HEK293 (cell line): ENCODE measurements at regions not wholly inside any gene's neighbourhood (a gene's known extent, or its start where the extent isn't known, plus 50 kb on each side); places are given as distances from the start of the nearest gene placed in this dataset.

Source experiments
- CTCF ChIA-PET: fragments of 350-600 bp; formaldehyde crosslinking; extraction: SDS; loops from one replicate; lab custom pipeline; 2021; ENCODE audit warnings: antibody characterized with exemption; lab: Yijun Ruan, JAX
- POLR2A ChIA-PET: fragments of 300-600 bp; formaldehyde crosslinking; extraction: SDS; loops from one replicate; lab custom pipeline; 2020; ENCODE audit warnings: antibody characterized with exemption, inconsistent platforms; lab: Yijun Ruan, JAX
- H3K27ac ChIP-seq: fragments of 200-500 bp; sonication (Bioruptor generic); 2 replicates; pipeline ENCODE4 v1.5.1; 2014; ENCODE audit warnings: low read depth, low read length, control low read depth, inconsistent platforms; ENCODE audit errors: extremely low read depth
- H3K36me3 ChIP-seq, 2 experiments: fragments of 200-500 bp in 1 of 2; sonication (Bioruptor generic) in 1 of 2; 1 replicate in 1 of 2; 2 replicates in 1 of 2; pipeline ENCODE4 v1.5.1; 2014 to 2017; ENCODE audit warnings: inconsistent platforms in 2 of 2, low read length in 2 of 2; ENCODE audit not compliant: control insufficient read depth in 2 of 2, insufficient read depth in 1 of 2
- H3K4me1 ChIP-seq: fragments of 200-500 bp; sonication (Bioruptor generic); 2 replicates; pipeline ENCODE4 v1.5.1; 2014; ENCODE audit warnings: mild to moderate bottlenecking, low read length, inconsistent platforms; ENCODE audit not compliant: control insufficient read depth, insufficient read depth
- H3K4me3 ChIP-seq: 2 replicates; pipeline ENCODE4 v1.5.1; 2011; ENCODE audit warnings: low read depth, mild to moderate bottlenecking, control low read depth, low read length, moderate library complexity
- H3K9me3 ChIP-seq: fragments of 200-500 bp; sonication (Bioruptor generic); 2 replicates; pipeline ENCODE4 v1.5.1; 2014; ENCODE audit warnings: low read depth, low read length, inconsistent platforms; ENCODE audit not compliant: control insufficient read depth, insufficient read depth
- HOXA7 ChIP-seq: sonication (generic); formaldehyde crosslinking; IDR thresholded peaks from 2 replicates; pipeline ENCODE4 v1.8.1; 2022; ENCODE audit warnings: missing genetic modification reagents, borderline replicate concordance
- KLF1 ChIP-seq: fragments of 450-650 bp; formaldehyde crosslinking; IDR thresholded peaks from 2 replicates; pipeline ENCODE4 v1.5.1; 2016; ENCODE audit warnings: missing biosample characterization, missing genetic modification characterization
- KLF17 ChIP-seq: fragments of 450-650 bp; formaldehyde crosslinking; IDR thresholded peaks from 2 replicates; pipeline ENCODE4 v1.5.1; 2016; ENCODE audit warnings: missing biosample characterization, missing genetic modification characterization
- MZF1 ChIP-seq: fragments of 450-650 bp; formaldehyde crosslinking; IDR thresholded peaks from 2 replicates; pipeline ENCODE4 v1.5.1; 2017; ENCODE audit warnings: missing biosample characterization, missing genetic modification characterization, borderline replicate concordance
- PRDM1 ChIP-seq: fragments of 450-650 bp; formaldehyde crosslinking; IDR thresholded peaks from 2 replicates; pipeline ENCODE4; 2016; ENCODE audit warnings: missing biosample characterization, missing genetic modification characterization
- SP7 ChIP-seq: fragments of 450-650 bp; formaldehyde crosslinking; IDR thresholded peaks from 2 replicates; pipeline ENCODE4 v1.5.1; 2016; ENCODE audit warnings: missing biosample characterization, missing genetic modification characterization
- ZNF157 ChIP-seq: fragments of 450-650 bp; formaldehyde crosslinking; IDR thresholded peaks from 2 replicates; pipeline ENCODE4 v1.5.1; 2016; ENCODE audit warnings: missing biosample characterization, missing genetic modification characterization
- ZNF18 ChIP-seq: fragments of 450-650 bp; formaldehyde crosslinking; IDR thresholded peaks from 2 replicates; pipeline ENCODE4 v1.5.1; 2016; ENCODE audit warnings: missing biosample characterization, missing genetic modification characterization
- ZNF239 ChIP-seq: fragments of 450-650 bp; formaldehyde crosslinking; IDR thresholded peaks from 2 replicates; pipeline ENCODE4 v1.5.1; 2016; ENCODE audit warnings: missing biosample characterization, missing genetic modification characterization
- ZNF24 ChIP-seq: fragments of 450-650 bp; formaldehyde crosslinking; IDR thresholded peaks from 2 replicates; pipeline ENCODE4 v1.5.1; 2016; ENCODE audit warnings: missing biosample characterization, missing genetic modification characterization
- ZNF354C ChIP-seq: fragments of 450-650 bp; formaldehyde crosslinking; IDR thresholded peaks from 2 replicates; pipeline ENCODE4 v1.5.1; 2016; ENCODE audit warnings: missing biosample characterization, missing genetic modification characterization, low read depth, borderline replicate concordance
- ZNF394 ChIP-seq: fragments of 450-650 bp; formaldehyde crosslinking; IDR thresholded peaks from 2 replicates; pipeline ENCODE4 v1.5.1; 2016; ENCODE audit warnings: missing biosample characterization, missing genetic modification characterization, mild to moderate bottlenecking, moderate library complexity, borderline replicate concordance
- ZNF416 ChIP-seq: fragments of 450-650 bp; formaldehyde crosslinking; IDR thresholded peaks from 2 replicates; pipeline ENCODE4 v1.5.1; 2016; ENCODE audit warnings: missing biosample characterization, missing genetic modification characterization
- ZNF426 ChIP-seq: fragments of 450-650 bp; formaldehyde crosslinking; IDR thresholded peaks from 2 replicates; pipeline ENCODE4 v1.5.1; 2017; ENCODE audit warnings: missing biosample characterization, missing genetic modification characterization, mild to moderate bottlenecking, inconsistent platforms, moderate library complexity
- ZNF510 ChIP-seq: fragments of 450-650 bp; formaldehyde crosslinking; IDR thresholded peaks from 2 replicates; pipeline ENCODE4 v1.5.1; 2018; ENCODE audit warnings: mild to moderate bottlenecking, missing genetic modification characterization, missing biosample characterization; ENCODE audit not compliant: insufficient replicate concordance
- ZNF514 ChIP-seq: fragments of 450-650 bp; formaldehyde crosslinking; IDR thresholded peaks from 2 replicates; pipeline ENCODE4 v1.5.1; 2016; ENCODE audit warnings: missing biosample characterization, missing genetic modification characterization
- ZNF529 ChIP-seq: fragments of 450-650 bp; formaldehyde crosslinking; IDR thresholded peaks from 2 replicates; pipeline ENCODE4 v1.5.1; 2017; ENCODE audit warnings: missing genetic modification characterization, missing biosample characterization; ENCODE audit not compliant: insufficient replicate concordance
- ZNF549 ChIP-seq: fragments of 450-650 bp; IDR thresholded peaks from 2 replicates; pipeline ENCODE4 v1.5.1; 2018; ENCODE audit warnings: missing biosample characterization, missing genetic modification characterization, mild to moderate bottlenecking, inconsistent platforms, moderate library complexity
- ZNF585B ChIP-seq: fragments of 450-650 bp; formaldehyde crosslinking; IDR thresholded peaks from 2 replicates; pipeline ENCODE4 v1.5.1; 2016; ENCODE audit warnings: missing biosample characterization, missing genetic modification characterization
- ZNF707 ChIP-seq: fragments of 450-650 bp; formaldehyde crosslinking; IDR thresholded peaks from 2 replicates; pipeline ENCODE4 v1.5.1; 2016; ENCODE audit warnings: missing biosample characterization, missing genetic modification characterization
- ZNF792 ChIP-seq: fragments of 450-650 bp; formaldehyde crosslinking; IDR thresholded peaks from 2 replicates; pipeline ENCODE4 v1.5.1; 2016; ENCODE audit warnings: missing biosample characterization, missing genetic modification characterization
- TF ChIP-seq, protein P1 (sequence below): sonication (generic); formaldehyde crosslinking; IDR thresholded peaks from 2 replicates; pipeline ENCODE4 v1.8.1; 2022; ENCODE audit warnings: mild to moderate bottlenecking, moderate library complexity, missing genetic modification reagents
- TF ChIP-seq, protein P2 (sequence below): fragments of 450-650 bp; formaldehyde crosslinking; IDR thresholded peaks from 2 replicates; pipeline ENCODE4 v1.5.0; 2017; ENCODE audit warnings: missing biosample characterization, missing genetic modification characterization, borderline replicate concordance
- TF ChIP-seq, protein P3 (sequence below): fragments of 450-650 bp; formaldehyde crosslinking; IDR thresholded peaks from 2 replicates; pipeline ENCODE4 v1.5.1; 2017; ENCODE audit warnings: missing biosample characterization, missing genetic modification characterization
- TF ChIP-seq, protein P4 (sequence below): fragments of 450-650 bp; formaldehyde crosslinking; IDR thresholded peaks from 2 replicates; pipeline ENCODE4 v1.5.1; 2017; ENCODE audit warnings: missing biosample characterization, missing genetic modification characterization

GRCh38 chr4:79073471-79073870, 134.2 kb upstream of the PAQR3 start (continued):
- TF ChIP-seq ZNF157 = no peak
- TF ChIP-seq ZNF239 (tag by site-specific recombination) = no peak
- TF ChIP-seq, protein P1, sequence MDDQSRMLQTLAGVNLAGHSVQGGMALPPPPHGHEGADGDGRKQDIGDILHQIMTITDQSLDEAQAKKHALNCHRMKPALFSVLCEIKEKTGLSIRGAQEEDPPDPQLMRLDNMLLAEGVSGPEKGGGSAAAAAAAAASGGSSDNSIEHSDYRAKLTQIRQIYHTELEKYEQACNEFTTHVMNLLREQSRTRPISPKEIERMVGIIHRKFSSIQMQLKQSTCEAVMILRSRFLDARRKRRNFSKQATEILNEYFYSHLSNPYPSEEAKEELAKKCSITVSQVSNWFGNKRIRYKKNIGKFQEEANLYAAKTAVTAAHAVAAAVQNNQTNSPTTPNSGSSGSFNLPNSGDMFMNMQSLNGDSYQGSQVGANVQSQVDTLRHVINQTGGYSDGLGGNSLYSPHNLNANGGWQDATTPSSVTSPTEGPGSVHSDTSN (CRISPR knock-in tag) = no peak
- TF ChIP-seq SP7 = no peak
- TF ChIP-seq ZNF426 = no peak
- TF ChIP-seq ZNF354C (tag by site-specific recombination) = no peak
- TF ChIP-seq ZNF549 (tag by site-specific recombination) = no peak
- TF ChIP-seq, all 188 proteins: peak for 0

GRCh38 chr4:79065262-79065661, 126.0 kb upstream of the PAQR3 start:
- Histone ChIP-seq H3K4me1 (no peaks in the 10 kb centered on the region), H3K4me3 (no peak overlapping the region), H3K36me3 (no peaks in the 10 kb centered on the region), H3K9me3 (no peaks in the 10 kb centered on the region), H3K27ac (no peak overlapping the region)
- CTCF ChIA-PET = no interaction called here
- POLR2A ChIA-PET = no interaction called here
- TF ChIP-seq KLF1 (no peak), ZNF18 (tag by site-specific recombination) (no peak), ZNF514 (tag by site-specific recombination) (no peak), ZNF24 (tag by site-specific recombination) (no peak), ZNF416 (no peak), KLF17 (tag by site-specific recombination) (no peak), MZF1 (tag by site-specific recombination) (no peak), ZNF510 (tag by site-specific recombination) (no peak), ZNF792 (tag by site-specific recombination) (no peak), HOXA7 (no peak), ZNF585B (tag by site-specific recombination) (no peak), ZNF707 (tag by site-specific recombination) (no peak), PRDM1 (tag by site-specific recombination) (no peak), ZNF426 (no peak), ZNF529 (tag by site-specific recombination) (no peak), ZNF394 (no peak)
- TF ChIP-seq, protein P2, sequence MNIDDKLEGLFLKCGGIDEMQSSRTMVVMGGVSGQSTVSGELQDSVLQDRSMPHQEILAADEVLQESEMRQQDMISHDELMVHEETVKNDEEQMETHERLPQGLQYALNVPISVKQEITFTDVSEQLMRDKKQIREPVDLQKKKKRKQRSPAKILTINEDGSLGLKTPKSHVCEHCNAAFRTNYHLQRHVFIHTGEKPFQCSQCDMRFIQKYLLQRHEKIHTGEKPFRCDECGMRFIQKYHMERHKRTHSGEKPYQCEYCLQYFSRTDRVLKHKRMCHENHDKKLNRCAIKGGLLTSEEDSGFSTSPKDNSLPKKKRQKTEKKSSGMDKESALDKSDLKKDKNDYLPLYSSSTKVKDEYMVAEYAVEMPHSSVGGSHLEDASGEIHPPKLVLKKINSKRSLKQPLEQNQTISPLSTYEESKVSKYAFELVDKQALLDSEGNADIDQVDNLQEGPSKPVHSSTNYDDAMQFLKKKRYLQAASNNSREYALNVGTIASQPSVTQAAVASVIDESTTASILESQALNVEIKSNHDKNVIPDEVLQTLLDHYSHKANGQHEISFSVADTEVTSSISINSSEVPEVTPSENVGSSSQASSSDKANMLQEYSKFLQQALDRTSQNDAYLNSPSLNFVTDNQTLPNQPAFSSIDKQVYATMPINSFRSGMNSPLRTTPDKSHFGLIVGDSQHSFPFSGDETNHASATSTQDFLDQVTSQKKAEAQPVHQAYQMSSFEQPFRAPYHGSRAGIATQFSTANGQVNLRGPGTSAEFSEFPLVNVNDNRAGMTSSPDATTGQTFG (tag by site-specific recombination) = no peak
- TF ChIP-seq, protein P3, sequence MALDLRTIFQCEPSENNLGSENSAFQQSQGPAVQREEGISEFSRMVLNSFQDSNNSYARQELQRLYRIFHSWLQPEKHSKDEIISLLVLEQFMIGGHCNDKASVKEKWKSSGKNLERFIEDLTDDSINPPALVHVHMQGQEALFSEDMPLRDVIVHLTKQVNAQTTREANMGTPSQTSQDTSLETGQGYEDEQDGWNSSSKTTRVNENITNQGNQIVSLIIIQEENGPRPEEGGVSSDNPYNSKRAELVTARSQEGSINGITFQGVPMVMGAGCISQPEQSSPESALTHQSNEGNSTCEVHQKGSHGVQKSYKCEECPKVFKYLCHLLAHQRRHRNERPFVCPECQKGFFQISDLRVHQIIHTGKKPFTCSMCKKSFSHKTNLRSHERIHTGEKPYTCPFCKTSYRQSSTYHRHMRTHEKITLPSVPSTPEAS (tag by site-specific recombination) = no peak
- TF ChIP-seq, protein P4, sequence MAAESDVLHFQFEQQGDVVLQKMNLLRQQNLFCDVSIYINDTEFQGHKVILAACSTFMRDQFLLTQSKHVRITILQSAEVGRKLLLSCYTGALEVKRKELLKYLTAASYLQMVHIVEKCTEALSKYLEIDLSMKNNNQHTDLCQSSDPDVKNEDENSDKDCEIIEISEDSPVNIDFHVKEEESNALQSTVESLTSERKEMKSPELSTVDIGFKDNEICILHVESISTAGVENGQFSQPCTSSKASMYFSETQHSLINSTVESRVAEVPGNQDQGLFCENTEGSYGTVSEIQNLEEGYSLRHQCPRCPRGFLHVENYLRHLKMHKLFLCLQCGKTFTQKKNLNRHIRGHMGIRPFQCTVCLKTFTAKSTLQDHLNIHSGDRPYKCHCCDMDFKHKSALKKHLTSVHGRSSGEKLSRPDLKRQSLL (tag by site-specific recombination) = no peak
